Tibial nerve (tissue), 4 donors: ENCODE measurements at regions not wholly inside any gene's neighbourhood (a gene's known extent, or its start where the extent isn't known, plus 50 kb on each side); places are given as distances from the start of the nearest gene placed in this dataset.
"Not testable (repeated sequence)": the region's sequence is repeated elsewhere in the genome, so short reads cannot be mapped to it uniquely, and the experiment has no call there.

Source experiments
- DNase-seq, 2 donors: peaks; one replicate each; pipeline ENCODE4 v3.0.0-alpha.2; 2019; ENCODE audit warnings: low spot score in 2 of 2
- H3K27ac ChIP-seq, 4 donors: fragments of 200-600 bp; sonication (generic) in 3 of 4; one replicate each; pipeline ENCODE4 v1.5.1; 2017 to 2019; ENCODE audit warnings: mild to moderate bottlenecking in 1 of 4
- H3K27me3 ChIP-seq, 2 donors: fragments of 200-600 bp; sonication (generic) in 1 of 2; one replicate each; pipeline versions ENCODE4 v1.5.1 to v1.6.0; 2017 to 2019
- H3K36me3 ChIP-seq, 3 donors: fragments of 200-600 bp; sonication (generic); one replicate each; pipeline ENCODE4 v1.5.1; 2018 to 2019
- H3K4me1 ChIP-seq, 4 donors: fragments of 200-600 bp; sonication (generic) in 3 of 4; one replicate each; pipeline ENCODE4 v1.5.1; 2017 to 2019
- H3K4me3 ChIP-seq, 4 donors: fragments of 200-600 bp; sonication (generic) in 3 of 4; one replicate each; pipeline ENCODE4 v1.5.1; 2017 to 2019; ENCODE audit warnings: mild to moderate bottlenecking in 1 of 4, moderate library complexity in 1 of 4
- H3K9me3 ChIP-seq, 4 donors: fragments of 200-600 bp; sonication (generic) in 3 of 4; one replicate each; pipeline ENCODE4 v1.5.1; 2017 to 2019
- EP300 ChIP-seq, 2 donors: sonication (generic); formaldehyde crosslinking; IDR thresholded peaks; one replicate each; pipeline ENCODE4 v1.6.1; 2017; ENCODE audit warnings: antibody characterized with exemption in 2 of 2, mild to moderate bottlenecking in 1 of 2
- POLR2A ChIP-seq, 2 donors: fragments of 450-650 bp; IDR thresholded peaks; one replicate each; pipeline ENCODE4 v1.6.1; 2017; ENCODE audit warnings: antibody characterized with exemption in 2 of 2, mild to moderate bottlenecking in 2 of 2, moderate library complexity in 2 of 2
- WGBS, 2 donors: methylation state at CpG; one replicate each; pipeline ENCODE4 v1.1.5; 2018; 5-methylcytosine and 5-hydroxymethylcytosine counted together
- TF ChIP-seq, protein P1 (sequence below), 5 experiments: fragments of 200-600 bp in 3 of 5; fragments of 450-650 bp in 2 of 5; sonication (generic) in 3 of 5; IDR thresholded peaks; one replicate each; pipeline ENCODE4 v1.5.1; 2016 to 2019; ENCODE audit warnings: antibody characterized with exemption in 5 of 5, mild to moderate bottlenecking in 3 of 5, moderate library complexity in 2 of 5

DNA sequence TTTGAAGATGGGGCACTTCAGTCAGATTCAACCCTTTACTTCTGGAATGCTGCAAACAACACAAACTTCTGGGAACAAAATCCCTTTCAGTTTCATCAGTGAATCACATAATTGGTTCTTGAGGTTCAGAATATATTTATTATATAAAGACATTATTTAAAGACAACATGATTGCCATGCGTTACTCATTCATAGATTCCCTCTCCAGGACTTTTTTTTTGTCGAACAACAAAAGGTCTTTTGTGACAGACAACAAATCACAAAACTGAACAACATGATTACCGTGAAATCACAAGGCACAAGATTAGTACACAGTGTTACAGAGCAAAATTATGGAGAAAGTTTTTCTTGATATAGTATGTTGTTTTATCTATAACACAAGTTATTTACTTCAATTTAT is 1815.0 kb downstream of the NCAM2 start:
- H3K4me1 ChIP-seq = no peaks in the 10 kb centered on the region
- H3K4me3 ChIP-seq = no peak overlapping the region
- no peaks in the 10 kb centered on the region for H3K9me3 ChIP-seq
- TF ChIP-seq POLR2A (IDR thresholded peaks at IDR 0.05) = no peak
- TF ChIP-seq, protein P1, sequence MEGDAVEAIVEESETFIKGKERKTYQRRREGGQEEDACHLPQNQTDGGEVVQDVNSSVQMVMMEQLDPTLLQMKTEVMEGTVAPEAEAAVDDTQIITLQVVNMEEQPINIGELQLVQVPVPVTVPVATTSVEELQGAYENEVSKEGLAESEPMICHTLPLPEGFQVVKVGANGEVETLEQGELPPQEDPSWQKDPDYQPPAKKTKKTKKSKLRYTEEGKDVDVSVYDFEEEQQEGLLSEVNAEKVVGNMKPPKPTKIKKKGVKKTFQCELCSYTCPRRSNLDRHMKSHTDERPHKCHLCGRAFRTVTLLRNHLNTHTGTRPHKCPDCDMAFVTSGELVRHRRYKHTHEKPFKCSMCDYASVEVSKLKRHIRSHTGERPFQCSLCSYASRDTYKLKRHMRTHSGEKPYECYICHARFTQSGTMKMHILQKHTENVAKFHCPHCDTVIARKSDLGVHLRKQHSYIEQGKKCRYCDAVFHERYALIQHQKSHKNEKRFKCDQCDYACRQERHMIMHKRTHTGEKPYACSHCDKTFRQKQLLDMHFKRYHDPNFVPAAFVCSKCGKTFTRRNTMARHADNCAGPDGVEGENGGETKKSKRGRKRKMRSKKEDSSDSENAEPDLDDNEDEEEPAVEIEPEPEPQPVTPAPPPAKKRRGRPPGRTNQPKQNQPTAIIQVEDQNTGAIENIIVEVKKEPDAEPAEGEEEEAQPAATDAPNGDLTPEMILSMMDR (IDR thresholded peaks at IDR 0.05) = no peak
- TF ChIP-seq EP300 (IDR thresholded peaks at IDR 0.05) = no peak
- H3K27me3 ChIP-seq = no peaks in the 10 kb centered on the region
- DNase-seq = no peak
- no peaks in the 10 kb centered on the region for H3K36me3 ChIP-seq
- 27 to 34% methylated on average over 3 of the region's 3 CpGs for WGBS, 2 donors
- H3K27ac ChIP-seq = no peak overlapping the region

DNA sequence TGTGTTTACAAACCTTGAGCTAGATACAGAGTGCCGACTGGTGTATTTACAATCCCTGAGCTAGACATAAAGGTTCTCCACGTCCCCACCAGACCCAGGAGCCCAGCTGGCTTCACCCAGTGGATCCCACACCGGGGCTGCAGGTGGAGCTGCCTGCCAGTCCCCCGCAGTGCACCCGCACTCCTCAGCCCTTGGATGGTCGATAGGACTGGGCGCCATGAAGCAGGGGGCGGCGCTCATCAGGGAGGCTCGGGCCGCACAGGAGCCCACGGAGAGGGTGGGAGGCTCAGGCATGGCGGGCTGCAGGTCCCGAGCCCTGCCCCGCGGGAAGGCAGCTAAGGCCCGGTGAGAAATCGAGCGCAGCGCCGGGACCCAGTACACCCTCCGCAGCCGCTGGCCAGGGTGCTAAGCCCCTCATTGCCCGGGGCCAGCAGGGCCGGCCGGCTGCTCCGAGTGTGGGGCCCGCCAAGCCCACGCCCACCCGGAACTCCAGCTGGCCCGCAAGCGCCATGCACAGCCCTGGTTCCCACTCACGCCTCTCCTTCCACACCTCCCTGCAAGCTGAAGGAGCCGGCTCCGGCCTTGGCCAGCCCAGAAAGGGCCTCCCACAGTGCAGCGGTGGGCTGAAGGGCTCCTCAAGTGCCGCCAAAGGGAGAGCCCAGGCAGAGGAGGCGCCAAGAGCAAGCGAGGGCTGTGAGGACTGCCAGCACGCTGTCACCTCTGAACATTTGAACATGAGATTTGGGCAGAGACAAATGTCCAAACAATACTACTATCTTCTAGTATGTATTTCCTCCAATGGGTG is 1820.7 kb downstream of the NCAM2 start:
- DNase-seq, H3K4me3 ChIP-seq, H3K27ac ChIP-seq, H3K9me3 ChIP-seq, H3K27me3 ChIP-seq, H3K36me3 ChIP-seq, H3K4me1 ChIP-seq: not testable (repeated sequence)
- WGBS, 2 donors = 95 to 96% methylated on average over 7 to 17 of the region's 40 CpGs

GRCh38 chr21:22827422-22827821 is 1829.2 kb downstream of the NCAM2 start:
- no peak overlapping the region for H3K4me3 ChIP-seq
- H3K9me3 ChIP-seq = peaks cover 0 to 22% (median 0%) of the 10 kb centered on the region in 4 donors
- no peak for DNase-seq

DNA sequence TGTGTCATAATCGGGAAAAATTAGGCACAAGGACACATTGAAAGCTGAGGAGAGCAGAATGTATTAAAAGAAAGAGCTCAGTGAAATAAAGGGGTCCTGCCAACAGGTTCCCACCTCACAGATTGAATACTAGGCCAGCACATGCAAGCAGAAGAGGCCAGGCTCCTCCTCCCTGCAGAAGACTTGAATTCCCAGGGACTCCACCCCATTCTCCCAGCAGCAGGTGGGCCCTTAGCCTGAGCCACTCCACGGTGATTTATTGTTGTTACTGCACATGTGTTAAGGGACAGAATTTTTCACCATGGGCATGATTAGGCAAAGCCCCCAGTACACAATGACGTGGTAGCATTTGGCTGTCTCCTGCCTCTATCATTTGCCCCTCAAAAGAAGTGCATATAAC is 1844.7 kb downstream of the NCAM2 start:
- Histone ChIP-seq H3K4me1 (no peaks in the 10 kb centered on the region), H3K9me3 (peaks cover 0 to 23% (median 3%) of the 10 kb centered on the region in 4 donors), H3K27ac (no peak overlapping the region), H3K36me3 (no peaks in the 10 kb centered on the region), H3K4me3 (no peak overlapping the region), H3K27me3 (no peaks in the 10 kb centered on the region)
- 58 to 66% methylated on average over 3 of the region's 3 CpGs for WGBS, 2 donors
- no peak for TF ChIP-seq EP300 (IDR thresholded peaks at IDR 0.05)
- TF ChIP-seq POLR2A (IDR thresholded peaks at IDR 0.05) = no peak
- TF ChIP-seq, protein P1 (IDR thresholded peaks at IDR 0.05) = no peak
- DNase-seq = no peak

More at GRCh38 chr21:22827422-22827821, 1829.2 kb downstream of the NCAM2 start:
- Histone ChIP-seq H3K36me3 (no peaks in the 10 kb centered on the region), H3K27ac (no peak overlapping the region), H3K4me1 (no peaks in the 10 kb centered on the region), H3K27me3 (no peaks in the 10 kb centered on the region)
- TF ChIP-seq, protein P1 (IDR thresholded peaks at IDR 0.05) = no peak

DNA sequence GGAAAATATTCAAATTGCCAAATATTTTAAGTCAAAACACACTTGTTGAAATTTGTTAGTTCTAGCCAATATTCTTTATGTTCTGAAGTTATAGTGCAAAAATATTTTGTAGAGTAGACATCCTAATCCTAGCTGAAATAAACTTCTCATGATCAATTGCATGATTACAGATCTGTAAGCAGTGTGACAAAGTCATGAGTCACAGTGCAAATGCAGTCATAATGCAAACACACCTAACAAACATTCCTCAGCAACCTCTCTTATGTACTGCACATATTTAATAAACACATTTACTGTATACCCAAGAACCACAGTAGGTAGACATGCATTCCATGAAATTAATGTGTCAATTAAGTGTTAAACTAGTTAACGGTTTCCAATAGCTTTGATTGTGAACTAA is 1857.4 kb downstream of the NCAM2 start:
- WGBS, 2 donors = 81% methylated on average over 1 of the region's 1 CpG
- Histone ChIP-seq H3K4me3 (no peak overlapping the region), H3K27me3 (no peaks in the 10 kb centered on the region), H3K9me3 (no peaks in the 10 kb centered on the region), H3K27ac (no peak overlapping the region), H3K36me3 (no peaks in the 10 kb centered on the region), H3K4me1 (no peaks in the 10 kb centered on the region)
- no peak for TF ChIP-seq POLR2A (IDR thresholded peaks at IDR 0.05)
- TF ChIP-seq, protein P1 (IDR thresholded peaks at IDR 0.05) = no peak
- TF ChIP-seq EP300 (IDR thresholded peaks at IDR 0.05) = no peak
- no peak for DNase-seq
